VCaP (cell line): ENCODE measurements at regions not wholly inside any gene's neighbourhood (a gene's known extent, or its start where the extent isn't known, plus 50 kb on each side); places are given as distances from the start of the nearest gene placed in this dataset.

Experiments
- H3K27ac ChIP-seq: fragments of 450-650 bp; 2 replicates; pipeline ENCODE4 v1.5.1; 2017
- TF ChIP-seq, protein P1 (sequence below): fragments of 450-650 bp; conservative IDR thresholded peaks from 2 replicates; pipeline ENCODE4 v1.5.1; 2017; ENCODE audit warnings: mild to moderate bottlenecking, moderate library complexity

DNA sequence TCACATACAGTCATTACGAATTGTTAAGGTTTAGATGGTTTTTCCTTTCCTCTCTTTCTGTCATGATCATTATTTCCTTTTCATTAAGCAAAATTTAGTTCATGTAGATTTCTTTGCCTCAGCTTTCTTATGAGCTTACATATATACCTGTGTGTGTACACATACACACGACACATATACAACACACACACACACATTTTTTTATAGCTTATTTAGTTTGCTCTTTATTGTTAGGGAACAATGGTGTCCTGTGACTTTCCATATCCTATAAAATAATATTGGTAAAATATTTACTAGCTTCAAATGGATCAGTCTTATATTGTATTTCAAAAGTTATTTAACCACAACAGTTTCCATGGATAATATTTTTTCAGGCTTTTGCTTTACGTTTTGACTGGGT, 840.7 kb downstream of the PCDH18 start:
- TF ChIP-seq, protein P1, sequence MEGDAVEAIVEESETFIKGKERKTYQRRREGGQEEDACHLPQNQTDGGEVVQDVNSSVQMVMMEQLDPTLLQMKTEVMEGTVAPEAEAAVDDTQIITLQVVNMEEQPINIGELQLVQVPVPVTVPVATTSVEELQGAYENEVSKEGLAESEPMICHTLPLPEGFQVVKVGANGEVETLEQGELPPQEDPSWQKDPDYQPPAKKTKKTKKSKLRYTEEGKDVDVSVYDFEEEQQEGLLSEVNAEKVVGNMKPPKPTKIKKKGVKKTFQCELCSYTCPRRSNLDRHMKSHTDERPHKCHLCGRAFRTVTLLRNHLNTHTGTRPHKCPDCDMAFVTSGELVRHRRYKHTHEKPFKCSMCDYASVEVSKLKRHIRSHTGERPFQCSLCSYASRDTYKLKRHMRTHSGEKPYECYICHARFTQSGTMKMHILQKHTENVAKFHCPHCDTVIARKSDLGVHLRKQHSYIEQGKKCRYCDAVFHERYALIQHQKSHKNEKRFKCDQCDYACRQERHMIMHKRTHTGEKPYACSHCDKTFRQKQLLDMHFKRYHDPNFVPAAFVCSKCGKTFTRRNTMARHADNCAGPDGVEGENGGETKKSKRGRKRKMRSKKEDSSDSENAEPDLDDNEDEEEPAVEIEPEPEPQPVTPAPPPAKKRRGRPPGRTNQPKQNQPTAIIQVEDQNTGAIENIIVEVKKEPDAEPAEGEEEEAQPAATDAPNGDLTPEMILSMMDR = no peak
- H3K27ac ChIP-seq = no peak overlapping the region

DNA sequence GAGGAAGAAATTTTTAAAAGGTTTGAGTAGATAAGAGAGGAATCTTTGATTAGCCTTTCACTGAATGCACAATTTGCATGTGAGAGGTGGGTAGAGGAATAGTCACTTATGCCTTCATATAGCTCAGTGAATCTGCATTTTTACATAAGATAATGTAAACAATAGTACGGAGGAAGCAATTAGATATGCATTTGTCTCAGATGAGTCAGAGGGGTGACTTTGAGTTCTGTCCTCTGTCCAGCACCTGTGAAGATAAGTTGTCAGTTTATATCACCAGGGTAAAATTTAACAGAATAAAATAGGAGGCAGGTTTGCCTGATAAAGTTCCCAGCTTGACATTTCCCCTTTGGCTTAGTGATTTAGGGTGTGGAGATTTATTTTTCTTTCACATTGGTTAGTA, 841.9 kb downstream of the PCDH18 start:
- H3K27ac ChIP-seq = no peak overlapping the region
- TF ChIP-seq, protein P1 = no peak

DNA sequence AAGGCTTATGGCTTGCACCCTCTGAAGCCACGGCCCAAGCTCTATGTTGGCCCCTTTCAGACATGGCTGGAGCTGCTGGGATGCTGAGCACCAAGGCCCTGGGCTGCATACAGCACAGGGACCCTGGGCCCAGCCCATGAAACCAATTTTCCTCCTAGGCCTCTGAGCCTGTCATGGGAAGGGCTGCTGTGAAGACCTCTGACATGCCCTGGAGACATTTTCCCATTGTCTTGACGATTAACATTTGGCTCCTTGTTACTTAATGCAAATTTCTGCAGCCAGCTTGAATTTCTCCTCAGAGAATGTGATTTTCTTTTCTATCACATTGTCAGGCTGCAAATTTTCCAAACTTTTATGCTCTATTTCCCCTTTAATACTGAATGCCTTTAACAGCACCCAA, 844.7 kb downstream of the PCDH18 start:
- no peak overlapping the region for H3K27ac ChIP-seq
- TF ChIP-seq, protein P1 = no peak

DNA sequence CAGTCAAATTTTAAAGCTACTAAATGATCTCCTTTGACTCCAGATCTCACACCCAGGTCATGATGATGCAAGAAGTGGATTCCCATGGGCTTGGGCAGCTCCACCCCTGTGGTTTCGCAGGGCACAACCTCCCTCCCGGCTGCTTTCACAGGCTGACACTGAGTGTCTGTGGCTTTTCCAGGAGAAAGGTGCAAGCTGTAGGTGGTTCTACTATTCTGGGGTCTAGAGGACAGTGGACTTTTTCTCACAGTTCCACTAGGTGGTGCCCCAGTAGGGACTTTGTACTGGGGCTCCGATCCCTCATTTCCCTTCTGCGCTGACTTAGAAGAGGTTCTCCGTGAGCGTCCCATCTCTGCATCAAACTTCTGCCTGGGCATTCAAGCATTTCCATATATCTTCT, 845.2 kb downstream of the PCDH18 start:
- H3K27ac ChIP-seq = no peak overlapping the region
- TF ChIP-seq, protein P1 = no peak

DNA sequence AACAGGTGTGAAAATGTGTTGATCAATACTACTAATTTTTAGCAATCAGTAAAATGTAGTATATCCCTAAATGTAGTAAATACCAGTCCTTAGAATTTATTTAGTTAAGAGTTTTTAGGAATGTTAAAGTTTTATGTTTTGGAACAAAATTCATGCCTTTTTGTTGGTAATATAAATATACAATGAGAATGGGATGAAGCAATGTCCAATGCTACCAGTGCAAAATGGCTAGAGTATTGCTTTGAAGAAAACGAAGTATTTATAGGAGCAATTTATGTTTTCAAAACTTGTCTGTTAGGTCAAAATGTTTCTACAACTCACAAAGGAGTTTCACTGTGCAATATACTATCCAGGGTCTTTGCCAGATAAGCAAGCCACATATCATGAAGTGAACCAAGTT, 851.5 kb downstream of the PCDH18 start:
- TF ChIP-seq, protein P1 = no peak
- no peak overlapping the region for H3K27ac ChIP-seq

DNA sequence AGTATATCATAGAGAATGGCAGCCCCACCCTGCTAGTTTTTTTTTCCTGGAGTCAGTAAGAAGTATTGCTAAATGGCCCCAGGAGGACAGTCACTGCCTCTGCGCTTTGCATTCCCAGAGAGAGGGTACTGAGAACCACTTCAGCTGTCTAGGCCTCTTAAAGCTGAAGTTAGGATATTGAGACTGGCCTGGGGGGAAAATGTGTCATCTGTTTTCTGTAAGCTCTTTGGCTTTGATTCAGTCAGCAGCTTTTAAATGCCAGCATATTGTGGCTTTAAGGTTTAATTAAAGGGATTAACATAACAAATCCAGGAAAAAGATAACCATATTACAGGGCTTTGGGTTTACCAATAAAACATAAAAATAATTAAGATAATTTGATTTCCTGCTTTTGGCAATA, 852.0 kb downstream of the PCDH18 start:
- no peak overlapping the region for H3K27ac ChIP-seq

DNA sequence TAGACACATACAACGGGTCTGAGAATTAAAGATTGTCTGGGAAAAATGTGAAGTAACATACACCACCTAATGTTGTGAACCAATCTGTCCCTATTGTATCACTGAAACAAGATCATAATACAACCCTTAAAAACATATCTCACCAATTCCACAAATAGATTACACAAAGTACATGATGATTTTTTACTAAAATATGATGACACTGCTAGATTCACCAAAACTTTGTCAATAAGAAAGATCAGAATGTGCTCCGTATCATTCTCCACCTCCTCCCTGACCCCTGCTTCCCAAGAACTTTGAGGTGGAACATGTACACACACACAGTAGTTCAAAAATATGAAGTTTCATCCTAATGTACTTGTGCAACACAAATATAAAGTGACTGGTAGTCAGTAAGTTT, 862.0 kb downstream of the PCDH18 start:
- H3K27ac ChIP-seq = no peak overlapping the region
- TF ChIP-seq, protein P1 = no peak

More for the DNA sequence above, 852.0 kb downstream of the PCDH18 start:
- TF ChIP-seq, protein P1 = no peak

DNA sequence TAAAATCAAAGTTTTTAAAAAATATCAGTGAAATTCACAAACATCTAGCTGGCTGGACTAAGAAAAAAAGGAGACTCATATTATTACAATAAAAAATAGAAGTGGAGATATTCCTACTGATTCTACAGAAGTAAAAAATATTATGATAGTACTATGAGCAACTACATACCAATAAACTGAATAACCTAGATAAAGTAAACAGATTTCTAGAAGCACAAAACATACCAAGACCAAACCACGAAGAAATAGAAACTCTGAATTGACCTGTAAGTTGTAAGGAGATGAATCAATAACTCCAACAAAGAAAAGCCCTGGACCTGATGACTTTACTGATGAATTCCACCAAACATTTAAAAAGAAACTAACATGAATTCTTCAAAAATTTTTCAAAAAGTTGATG, 867.3 kb downstream of the PCDH18 start:
- TF ChIP-seq, protein P1 = no peak
- H3K27ac ChIP-seq = no peak overlapping the region
